ENCODE measurements at regions not wholly inside any gene's neighbourhood (a gene's known extent, or its start where the extent isn't known, plus 50 kb on each side); places are given as distances from the start of the nearest gene placed in this dataset.

DNA sequence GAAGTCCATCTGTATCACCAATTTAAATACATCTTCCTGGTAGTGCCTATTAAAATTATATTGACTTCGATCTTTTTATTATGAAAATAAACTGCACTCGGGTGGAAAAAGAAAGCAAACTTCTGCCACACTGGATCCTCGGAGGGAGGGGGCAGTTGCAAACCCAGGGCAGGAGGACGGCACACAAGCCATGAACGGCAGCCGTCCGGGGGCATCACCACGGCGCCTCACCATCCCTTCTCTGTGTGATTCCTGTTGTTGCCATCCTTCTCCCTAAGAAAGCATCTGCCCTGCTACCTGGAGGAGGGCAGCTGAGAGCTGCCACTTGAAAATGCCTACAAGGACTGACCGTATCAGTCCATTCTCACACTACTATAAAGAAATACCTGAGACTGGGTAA is 53.9 kb upstream of the ENPP7 start:
- TF ChIP-seq CTCF (IDR thresholded peaks at IDR 0.05) (no peak), POLR2A (IDR thresholded peaks at IDR 0.05; ENCODE audit: low read depth) (no peak), POLR2AphosphoS5 (IDR thresholded peaks at IDR 0.05) (no peak), EP300 (IDR thresholded peaks at IDR 0.05) (no peak)
- Histone ChIP-seq H3K4me3 (no peak overlapping the region), H3K36me3 (no peaks in the 10 kb centered on the region), H3K27ac (replicated peaks in 1 of 4) (no peak overlapping the region), H3K27me3 (peaks cover 0 to 51% (median 0%) of the 10 kb centered on the region in 4 donors), H3K4me1 (no peaks in the 10 kb centered on the region), H3K9me3 (peaks cover 0 to 22% (median 19%) of the 10 kb centered on the region in 4 donors)
- intact Hi-C loops (cut with DNase I) = no loop called here
- no peak for DNase-seq (ENCODE audit: extremely low spot score)
- 84% methylated on average over 10 of the region's 10 CpGs for WGBS

- peaks cover 0 to 49% (median 0%) of the 10 kb centered on the region in 4 donors for H3K27me3 ChIP-seq
- no peak for TF ChIP-seq CTCF (IDR thresholded peaks at IDR 0.05)
- TF ChIP-seq EP300 (IDR thresholded peaks at IDR 0.05) = no peak
- no peak for TF ChIP-seq POLR2AphosphoS5 (IDR thresholded peaks at IDR 0.05)
- no peak for TF ChIP-seq POLR2A (IDR thresholded peaks at IDR 0.05; ENCODE audit: low read depth)
- DNase-seq (ENCODE audit: extremely low spot score) = no peak
These were observed 55.4 kb upstream of the ENPP7 start for GRCh38 chr17:79675413-79675725.

DNA sequence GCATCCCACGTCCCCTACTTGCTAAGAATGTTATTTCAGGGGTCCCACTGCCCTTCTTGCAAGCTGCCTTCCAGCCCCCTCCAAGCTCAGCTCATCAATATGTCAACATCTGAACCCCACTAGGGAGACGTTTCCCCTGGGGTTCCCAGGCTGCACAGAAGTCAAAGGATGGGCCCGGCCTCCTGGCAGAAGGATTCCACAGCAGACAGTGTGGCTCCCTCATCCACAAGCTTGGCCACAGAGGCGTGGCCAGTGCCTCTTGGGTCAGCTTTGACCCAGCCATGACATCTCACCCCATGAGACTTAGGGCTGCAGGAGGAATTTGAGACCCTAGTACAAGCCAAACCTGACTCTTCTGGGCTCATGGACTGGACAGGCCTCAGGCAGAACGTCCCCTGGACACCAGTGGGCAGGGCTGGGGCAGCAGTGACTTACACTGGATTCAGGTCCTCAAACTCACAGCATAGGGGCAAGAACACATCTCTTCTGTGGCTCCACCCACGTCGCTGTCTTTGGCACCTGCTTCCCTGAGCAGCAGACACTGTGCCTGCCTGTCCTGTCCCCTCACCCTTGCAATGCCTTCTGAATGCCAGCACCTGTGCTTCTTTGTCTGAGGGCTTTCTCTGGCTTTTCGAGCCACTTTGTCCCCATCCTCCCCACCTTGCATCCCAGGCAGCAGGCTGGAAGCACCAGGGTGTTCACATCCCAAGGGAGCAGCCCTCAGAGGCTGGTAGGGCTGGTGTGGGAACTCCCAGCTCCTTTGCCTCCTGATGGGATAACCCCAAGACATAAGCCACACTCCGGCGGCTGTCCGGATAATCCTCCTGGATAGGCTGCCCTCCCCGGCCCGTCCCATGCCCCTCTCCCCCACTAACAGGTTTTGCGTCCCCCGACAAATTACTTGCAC is 56.0 kb upstream of the ENPP7 start:
- Histone ChIP-seq H3K4me1 (peaks cover 0 to 10% (median 2%) of the 10 kb centered on the region in 4 donors), H3K27ac (replicated peaks in 1 of 4) (no peak overlapping the region), H3K36me3 (no peaks in the 10 kb centered on the region), H3K9me3 (peaks cover 0 to 22% (median 19%) of the 10 kb centered on the region in 4 donors), H3K27me3 (peaks cover 0 to 49% (median 0%) of the 10 kb centered on the region in 4 donors), H3K4me3 (no peak overlapping the region)
- intact Hi-C loops (cut with DNase I) = no loop called here
- DNase-seq (ENCODE audit: extremely low spot score) = no peak
- 89% methylated on average over 12 of the region's 15 CpGs for WGBS
- no peak for TF ChIP-seq POLR2A (IDR thresholded peaks at IDR 0.05; ENCODE audit: low read depth)
- no peak for TF ChIP-seq EP300 (IDR thresholded peaks at IDR 0.05)
- no peak for TF ChIP-seq POLR2AphosphoS5 (IDR thresholded peaks at IDR 0.05)
- TF ChIP-seq CTCF (IDR thresholded peaks at IDR 0.05) = no peak

More at GRCh38 chr17:79675413-79675725, 55.4 kb upstream of the ENPP7 start:
- intact Hi-C loops (cut with DNase I) = no loop called here
- H3K4me1 ChIP-seq = peaks cover 0 to 7% (median 2%) of the 10 kb centered on the region in 4 donors
- H3K36me3 ChIP-seq = no peaks in the 10 kb centered on the region
- H3K4me3 ChIP-seq = no peak overlapping the region
- no peak overlapping the region for H3K27ac ChIP-seq (replicated peaks in 1 of 4)
- 86% methylated on average over 3 of the region's 3 CpGs for WGBS
- H3K9me3 ChIP-seq = peaks cover 0 to 22% (median 19%) of the 10 kb centered on the region in 4 donors

DNA sequence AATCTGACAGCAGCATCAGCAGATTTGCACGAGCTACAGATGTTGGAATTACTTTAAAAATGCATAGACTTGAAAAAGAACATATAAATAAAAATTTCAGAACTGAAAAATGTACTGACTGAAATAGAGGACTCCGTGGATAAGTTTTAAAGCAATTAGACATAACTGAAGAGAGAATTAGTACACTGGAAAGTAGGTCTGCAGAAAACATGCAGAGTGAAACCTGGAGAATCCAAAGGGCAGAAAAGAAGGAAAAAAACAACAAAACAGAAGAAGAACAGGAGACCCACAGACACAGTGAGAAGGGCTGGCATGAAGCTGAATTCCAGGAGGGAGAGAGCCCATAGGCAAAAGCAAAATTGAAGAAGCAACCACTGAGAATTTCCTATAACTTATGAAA is 57.2 kb upstream of the ENPP7 start:
- WGBS = 78% methylated on average over 2 of the region's 2 CpGs
- H3K9me3 ChIP-seq = peaks cover 0 to 22% (median 19%) of the 10 kb centered on the region in 4 donors
- TF ChIP-seq POLR2AphosphoS5 (IDR thresholded peaks at IDR 0.05) (no peak), EP300 (IDR thresholded peaks at IDR 0.05) (no peak), POLR2A (IDR thresholded peaks at IDR 0.05; ENCODE audit: low read depth) (no peak), CTCF (IDR thresholded peaks at IDR 0.05) (no peak)

More for the DNA sequence above, 57.2 kb upstream of the ENPP7 start:
- Histone ChIP-seq H3K4me3 (no peak overlapping the region), H3K36me3 (no peaks in the 10 kb centered on the region), H3K27ac (replicated peaks in 1 of 4) (no peak overlapping the region), H3K4me1 (peaks cover 0 to 10% (median 2%) of the 10 kb centered on the region in 4 donors), H3K27me3 (peaks cover 0 to 52% (median 0%) of the 10 kb centered on the region in 4 donors)
- no peak for DNase-seq (ENCODE audit: extremely low spot score)
- intact Hi-C loops (cut with DNase I) = no loop called here
